IPS-18a (cell line): ENCODE measurements at regions not wholly inside any gene's neighbourhood (a gene's known extent, or its start where the extent isn't known, plus 50 kb on each side); places are given as distances from the start of the nearest gene placed in this dataset.

ENCODE experiments used
- H3K27ac ChIP-seq: one replicate; pipeline ENCODE4 v1.5.1; 2013; ENCODE audit warnings: low read length
- H3K27me3 ChIP-seq: one replicate; pipeline ENCODE4 v1.6.1; 2013; ENCODE audit warnings: mild to moderate bottlenecking, low read length; ENCODE audit not compliant: control insufficient read depth, insufficient read depth
- H3K36me3 ChIP-seq: one replicate; pipeline ENCODE4 v1.6.1; 2013; ENCODE audit warnings: low read depth, low read length; ENCODE audit not compliant: control insufficient read depth
- H3K4me1 ChIP-seq: one replicate; pipeline ENCODE4 v1.6.1; 2013; ENCODE audit warnings: low read depth, low read length; ENCODE audit not compliant: control insufficient read depth
- H3K4me3 ChIP-seq: one replicate; pipeline ENCODE4 v1.5.1; 2013; ENCODE audit warnings: low read length
- H3K9ac ChIP-seq: one replicate; pipeline ENCODE4 v1.6.1; 2013; ENCODE audit warnings: mild to moderate bottlenecking, low read length, moderate library complexity
- H3K9me3 ChIP-seq: one replicate; pipeline ENCODE4 v1.6.1; 2013; ENCODE audit warnings: low read depth, low read length; ENCODE audit not compliant: control insufficient read depth

- Histone ChIP-seq H3K4me1 (peaks cover 24% of the 10 kb centered on the region), H3K4me3 (no peak overlapping the region), H3K27me3 (no peaks in the 10 kb centered on the region), H3K27ac (no peak overlapping the region), H3K9ac (no peak overlapping the region), H3K36me3 (no peaks in the 10 kb centered on the region), H3K9me3 (no peaks in the 10 kb centered on the region)
Measured at GRCh38 chr5:93296338-93296737, 284.7 kb downstream of the NR2F1-AS1 start.

- peaks cover 12% of the 10 kb centered on the region for H3K4me1 ChIP-seq
- no peak overlapping the region for H3K4me3 ChIP-seq
- no peaks in the 10 kb centered on the region for H3K36me3 ChIP-seq
- no peak overlapping the region for H3K27ac ChIP-seq
- no peak overlapping the region for H3K9ac ChIP-seq
- H3K9me3 ChIP-seq = no peaks in the 10 kb centered on the region
- H3K27me3 ChIP-seq = no peaks in the 10 kb centered on the region
Measured at GRCh38 chr5:93294996-93295395, 286.0 kb downstream of the NR2F1-AS1 start.

- Histone ChIP-seq H3K36me3 (no peaks in the 10 kb centered on the region), H3K9me3 (no peaks in the 10 kb centered on the region), H3K4me3 (no peak overlapping the region), H3K4me1 (peaks cover 4% of the 10 kb centered on the region), H3K9ac (no peak overlapping the region), H3K27me3 (no peaks in the 10 kb centered on the region), H3K27ac (no peak overlapping the region)
Measured at GRCh38 chr5:93294199-93294598, 286.8 kb downstream of the NR2F1-AS1 start.

GRCh38 chr5:93289942-93290341 is 291.1 kb downstream of the NR2F1-AS1 start:
- H3K36me3 ChIP-seq = no peaks in the 10 kb centered on the region
- no peak overlapping the region for H3K27ac ChIP-seq
- peaks cover 10% of the 10 kb centered on the region for H3K9me3 ChIP-seq
- no peaks in the 10 kb centered on the region for H3K4me1 ChIP-seq
- H3K27me3 ChIP-seq = no peaks in the 10 kb centered on the region
- no peak overlapping the region for H3K4me3 ChIP-seq
- no peak overlapping the region for H3K9ac ChIP-seq

GRCh38 chr5:93285461-93285860 is 295.6 kb downstream of the NR2F1-AS1 start:
- Histone ChIP-seq H3K27ac (no peak overlapping the region), H3K27me3 (no peaks in the 10 kb centered on the region), H3K36me3 (no peaks in the 10 kb centered on the region), H3K4me1 (no peaks in the 10 kb centered on the region), H3K9ac (no peak overlapping the region), H3K9me3 (peaks cover 10% of the 10 kb centered on the region), H3K4me3 (no peak overlapping the region)

- H3K36me3 ChIP-seq = no peaks in the 10 kb centered on the region
Measured at GRCh38 chr5:93281980-93282772, 298.8 kb downstream of the NR2F1-AS1 start.

GRCh38 chr5:93280518-93280917 is 300.5 kb downstream of the NR2F1-AS1 start:
- Histone ChIP-seq H3K4me1 (no peaks in the 10 kb centered on the region), H3K4me3 (no peak overlapping the region), H3K27ac (no peak overlapping the region)

More at GRCh38 chr5:93281980-93282772, 298.8 kb downstream of the NR2F1-AS1 start:
- Histone ChIP-seq H3K9ac (no peak overlapping the region), H3K4me1 (no peaks in the 10 kb centered on the region), H3K27me3 (no peaks in the 10 kb centered on the region), H3K27ac (no peak overlapping the region), H3K9me3 (peaks cover 9% of the 10 kb centered on the region), H3K4me3 (no peak overlapping the region)

GRCh38 chr5:93279296-93279963 is 301.6 kb downstream of the NR2F1-AS1 start:
- Histone ChIP-seq H3K27me3 (no peaks in the 10 kb centered on the region), H3K27ac (no peak overlapping the region), H3K4me3 (no peak overlapping the region), H3K9ac (no peak overlapping the region), H3K36me3 (no peaks in the 10 kb centered on the region), H3K9me3 (no peaks in the 10 kb centered on the region), H3K4me1 (no peaks in the 10 kb centered on the region)

More at GRCh38 chr5:93280518-93280917, 300.5 kb downstream of the NR2F1-AS1 start:
- Histone ChIP-seq H3K9ac (no peak overlapping the region), H3K36me3 (no peaks in the 10 kb centered on the region), H3K9me3 (no peaks in the 10 kb centered on the region), H3K27me3 (no peaks in the 10 kb centered on the region)

- Histone ChIP-seq H3K27me3 (no peaks in the 10 kb centered on the region), H3K9ac (no peak overlapping the region), H3K4me1 (no peaks in the 10 kb centered on the region), H3K9me3 (no peaks in the 10 kb centered on the region), H3K36me3 (no peaks in the 10 kb centered on the region), H3K4me3 (no peak overlapping the region), H3K27ac (no peak overlapping the region)
Measured at GRCh38 chr5:93278896-93279295, 302.1 kb downstream of the NR2F1-AS1 start.

- no peak overlapping the region for H3K9ac ChIP-seq
- no peaks in the 10 kb centered on the region for H3K9me3 ChIP-seq
- no peaks in the 10 kb centered on the region for H3K27me3 ChIP-seq
- H3K4me3 ChIP-seq = no peak overlapping the region
- no peaks in the 10 kb centered on the region for H3K4me1 ChIP-seq
- no peaks in the 10 kb centered on the region for H3K36me3 ChIP-seq
- no peak overlapping the region for H3K27ac ChIP-seq
Measured at GRCh38 chr5:93277051-93277450, 304.0 kb downstream of the NR2F1-AS1 start.

GRCh38 chr5:93275376-93275775 is 305.6 kb downstream of the NR2F1-AS1 start:
- H3K4me1 ChIP-seq = no peaks in the 10 kb centered on the region
- H3K27me3 ChIP-seq = no peaks in the 10 kb centered on the region
- H3K9me3 ChIP-seq = no peaks in the 10 kb centered on the region
- no peaks in the 10 kb centered on the region for H3K36me3 ChIP-seq
- no peak overlapping the region for H3K9ac ChIP-seq
- H3K27ac ChIP-seq = no peak overlapping the region
- no peak overlapping the region for H3K4me3 ChIP-seq

GRCh38 chr5:93274291-93274690 is 306.7 kb downstream of the NR2F1-AS1 start:
- Histone ChIP-seq H3K36me3 (no peaks in the 10 kb centered on the region), H3K27ac (no peak overlapping the region), H3K9me3 (no peaks in the 10 kb centered on the region), H3K4me3 (no peak overlapping the region), H3K27me3 (no peaks in the 10 kb centered on the region), H3K4me1 (no peaks in the 10 kb centered on the region), H3K9ac (no peak overlapping the region)
